Panc1 (cell line): ENCODE measurements at regions not wholly inside any gene's neighbourhood (a gene's known extent, or its start where the extent isn't known, plus 50 kb on each side); places are given as distances from the start of the nearest gene placed in this dataset.

ENCODE experiments used
- CTCF ChIP-seq: fragments of 450-650 bp; IDR thresholded peaks from 2 replicates; pipeline ENCODE4 v1.5.1; 2017; ENCODE audit warnings: mild to moderate bottlenecking
- POLR2AphosphoS5 ChIP-seq: IDR thresholded peaks from 2 replicates; pipeline ENCODE4 v1.6.1; 2012; ENCODE audit warnings: mild to moderate bottlenecking, low read depth, low read length, moderate library complexity
- REST ChIP-seq, 2 experiments: IDR thresholded peaks; 2 replicates each; pipeline ENCODE4 v1.6.1; 2011 to 2012; ENCODE audit warnings: low read depth in 2 of 2, control low read depth in 1 of 2, low read length in 1 of 2, mild to moderate bottlenecking in 1 of 2, moderate library complexity in 1 of 2; ENCODE audit not compliant: insufficient read depth in 1 of 2
- SIN3A ChIP-seq: IDR thresholded peaks from 2 replicates; pipeline ENCODE4 v1.6.1; 2012; ENCODE audit warnings: low read depth, mild to moderate bottlenecking, low read length, moderate library complexity, borderline replicate concordance; ENCODE audit not compliant: insufficient read depth

GRCh38 chr10:6642876-6643275 is 62.8 kb upstream of the PRKCQ start:
- TF ChIP-seq CTCF (no peak), POLR2AphosphoS5 (no peak), REST (IDR thresholded peaks at IDR 0.05; ENCODE audit: insufficient read depth in 1 of 2, low read depth in 2 of 2, low read length in 1 of 2) (no peak), SIN3A (no peak)
